ENCODE measurements at regions not wholly inside any gene's neighbourhood (a gene's known extent, or its start where the extent isn't known, plus 50 kb on each side); places are given as distances from the start of the nearest gene placed in this dataset.

DNA sequence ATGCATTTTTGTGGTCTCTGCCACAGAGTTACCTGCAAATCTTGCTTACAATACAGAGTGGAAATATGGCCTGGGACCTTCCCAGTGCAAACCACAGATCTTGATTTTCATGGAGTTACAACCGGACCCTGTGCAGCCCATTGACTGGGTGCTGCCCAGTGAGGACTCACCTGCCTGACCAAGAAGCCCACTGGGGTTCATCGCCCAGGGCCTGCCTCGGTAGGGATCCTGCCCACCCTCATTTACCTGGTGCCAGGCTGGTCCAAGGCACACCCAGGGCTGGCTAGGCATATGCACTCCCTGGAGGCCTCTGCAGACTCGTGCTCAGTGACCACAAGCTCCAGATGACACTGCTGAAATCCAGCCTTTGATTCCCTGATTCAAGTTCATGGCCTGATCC is 572.7 kb downstream of the NPHP4 start:
- no peak for ATAC-seq (replicated peaks in 6 of 8)
- peaks cover 17% of the 10 kb centered on the region in 2 donors for H3K4me1 ChIP-seq (replicated peaks in 1 of 2)
- no peak overlapping the region for H3K27ac ChIP-seq
- in situ Hi-C loops (cut with MboI; ENCODE audit: low pct_unique_long_range_greater_than_20kb in 2 of 9, low sequenced_read_pairs in 9 of 9, unreplicated experiment in 9 of 9): no loop called here
- no peak overlapping the region for H3K4me3 ChIP-seq
- WGBS, 10 experiments: 0 to 75% (median 52%) methylated on average over 1 to 4 of the region's 4 CpGs; no CpG with 5 or more reads in 4 of the 10 experiments

DNA sequence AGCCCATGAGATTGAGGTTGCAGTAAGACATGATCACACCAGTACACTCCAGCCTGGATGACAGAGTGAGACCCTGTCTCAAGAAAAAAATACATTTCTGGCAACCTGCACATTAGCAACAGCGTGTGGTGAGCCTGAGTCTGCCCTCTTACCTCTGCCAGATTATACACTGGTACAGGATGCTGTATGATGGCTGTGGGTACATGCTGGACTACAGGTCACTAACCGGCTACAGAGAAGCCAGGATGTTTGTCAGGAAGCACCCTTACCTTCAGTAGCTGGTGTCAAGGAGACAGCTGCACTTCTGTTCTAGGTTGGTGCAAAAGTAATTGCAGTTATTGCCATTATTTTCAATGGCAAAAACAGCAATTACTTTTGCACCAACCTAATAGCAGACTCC is 575.7 kb downstream of the NPHP4 start:
- no peak overlapping the region for H3K4me3 ChIP-seq
- no peaks in the 10 kb centered on the region for H3K4me1 ChIP-seq (replicated peaks in 1 of 2)
- in situ Hi-C loops (cut with MboI; ENCODE audit: low pct_unique_long_range_greater_than_20kb in 2 of 9, low sequenced_read_pairs in 9 of 9, unreplicated experiment in 9 of 9): no loop called here
- H3K27ac ChIP-seq: no peak overlapping the region
- no peak for ATAC-seq (replicated peaks in 6 of 8)
- WGBS, 10 experiments: 17 to 80% (median 62%) methylated on average over 1 to 2 of the region's 2 CpGs; no CpG with 5 or more reads in 4 of the 10 experiments

GRCh38 chr1:5415606-5416005 is 576.6 kb downstream of the NPHP4 start:
- WGBS, 10 experiments: 10 to 96% (median 72%) methylated on average over 2 to 7 of the region's 7 CpGs; no CpG with 5 or more reads in 1 of the 10 experiments
- in situ Hi-C loops (cut with MboI; ENCODE audit: low pct_unique_long_range_greater_than_20kb in 2 of 9, low sequenced_read_pairs in 9 of 9, unreplicated experiment in 9 of 9): no loop called here
- H3K4me3 ChIP-seq: no peak overlapping the region

GRCh38 chr1:5410652-5411051 is 581.6 kb downstream of the NPHP4 start:
- H3K27ac ChIP-seq: no peak overlapping the region
- no peaks in the 10 kb centered on the region for H3K4me1 ChIP-seq (replicated peaks in 1 of 2)
- WGBS, 10 experiments: 7 to 90% (median 60%) methylated on average over 1 to 4 of the region's 4 CpGs; no CpG with 5 or more reads in 1 of the 10 experiments
- in situ Hi-C loops (cut with MboI; ENCODE audit: low pct_unique_long_range_greater_than_20kb in 2 of 9, low sequenced_read_pairs in 9 of 9, unreplicated experiment in 9 of 9): no loop called here
- no peak for ATAC-seq (replicated peaks in 6 of 8)
- no peak overlapping the region for H3K4me3 ChIP-seq

More at GRCh38 chr1:5415606-5416005, 576.6 kb downstream of the NPHP4 start:
- no peaks in the 10 kb centered on the region for H3K4me1 ChIP-seq (replicated peaks in 1 of 2)
- H3K27ac ChIP-seq: no peak overlapping the region
- ATAC-seq (replicated peaks in 6 of 8): peak in 1 of 8 experiments; percentile 33

DNA sequence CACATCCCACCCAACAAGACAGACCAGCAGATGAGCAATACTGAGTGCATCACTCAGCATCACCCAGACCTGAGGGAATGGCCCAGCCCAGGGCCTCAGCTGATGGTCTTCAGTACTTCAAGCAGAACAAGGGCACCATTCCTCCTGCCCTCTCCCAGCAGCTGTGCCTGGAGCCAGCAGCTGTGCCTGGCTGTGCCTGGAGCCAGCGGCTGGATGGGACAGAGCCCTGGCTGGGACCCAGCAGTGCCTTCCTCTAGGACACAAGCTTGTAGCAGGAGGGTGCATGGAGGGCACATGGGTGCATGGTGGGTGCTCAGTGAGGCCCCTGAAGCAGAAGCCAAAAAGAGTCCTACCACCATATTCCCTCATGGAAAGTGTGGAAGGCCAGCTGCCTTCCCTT is 583.8 kb downstream of the NPHP4 start:
- in situ Hi-C loops (cut with MboI; ENCODE audit: low pct_unique_long_range_greater_than_20kb in 2 of 9, low sequenced_read_pairs in 9 of 9, unreplicated experiment in 9 of 9): no loop called here
- Histone ChIP-seq H3K4me3 (no peak overlapping the region), H3K27ac (no peak overlapping the region), H3K4me1 (replicated peaks in 1 of 2) (no peaks in the 10 kb centered on the region)
- 0 to 88% (median 67%) methylated on average over 1 of the region's 1 CpG; no CpG with 5 or more reads in 7 of the 10 experiments for WGBS, 10 experiments
- no peak for ATAC-seq (replicated peaks in 6 of 8)

DNA sequence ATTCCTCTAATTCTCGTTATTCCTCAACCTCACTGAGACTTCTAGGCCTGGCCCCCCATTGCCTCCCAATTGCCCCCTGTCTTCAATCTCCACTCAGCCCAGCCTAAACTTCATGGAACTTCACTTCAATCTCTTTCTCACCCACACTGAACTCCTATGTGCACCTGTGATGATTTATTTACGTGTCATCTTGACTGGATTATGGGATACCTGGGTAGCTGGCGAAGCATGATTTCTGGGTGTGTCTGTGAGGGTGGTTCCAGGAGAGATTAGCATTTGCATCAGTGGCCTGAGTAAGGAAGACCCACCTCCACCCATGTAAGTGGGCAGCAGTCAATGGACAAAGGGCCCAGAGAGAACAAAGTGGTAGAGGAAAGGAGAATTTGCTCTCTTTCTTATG is 587.0 kb downstream of the NPHP4 start:
- Histone ChIP-seq H3K4me1 (replicated peaks in 1 of 2) (no peaks in the 10 kb centered on the region), H3K4me3 (no peak overlapping the region), H3K27ac (no peak overlapping the region)
- WGBS, 10 experiments: 10 to 93% (median 64%) methylated on average over 1 to 3 of the region's 3 CpGs; no CpG with 5 or more reads in 2 of the 10 experiments
- no peak for ATAC-seq (replicated peaks in 6 of 8)
- in situ Hi-C loops (cut with MboI; ENCODE audit: low pct_unique_long_range_greater_than_20kb in 2 of 9, low sequenced_read_pairs in 9 of 9, unreplicated experiment in 9 of 9): no loop called here

GRCh38 chr1:5404412-5405203 is 587.6 kb downstream of the NPHP4 start:
- in situ Hi-C loops (cut with MboI; ENCODE audit: low pct_unique_long_range_greater_than_20kb in 2 of 9, low sequenced_read_pairs in 9 of 9, unreplicated experiment in 9 of 9): no loop called here
- ATAC-seq (replicated peaks in 6 of 8): no peak
- H3K27ac ChIP-seq: no peak overlapping the region

DNA sequence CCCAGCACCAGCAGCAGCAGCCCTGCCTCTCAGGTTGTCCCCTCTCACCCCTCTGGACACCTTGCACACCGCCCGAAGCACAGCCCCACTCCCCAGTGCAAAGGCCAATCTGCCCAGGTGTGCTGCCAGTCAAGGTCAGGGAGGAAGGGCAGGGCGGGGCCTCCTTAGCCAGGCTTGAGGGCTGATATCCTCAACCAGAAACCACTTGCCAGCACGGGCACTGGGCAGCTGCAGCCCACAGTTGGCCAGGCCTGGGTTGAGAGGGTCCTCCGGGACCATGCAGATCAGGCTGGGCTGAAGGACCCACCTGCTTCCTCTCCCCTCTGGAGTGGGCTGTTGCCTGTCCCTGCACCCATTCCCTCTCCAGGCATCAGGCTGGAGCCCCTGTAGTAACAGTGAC is 588.3 kb downstream of the NPHP4 start:
- no peak for ATAC-seq (replicated peaks in 6 of 8)
- in situ Hi-C loops (cut with MboI; ENCODE audit: low pct_unique_long_range_greater_than_20kb in 2 of 9, low sequenced_read_pairs in 9 of 9, unreplicated experiment in 9 of 9): no loop called here

More at GRCh38 chr1:5404412-5405203, 587.6 kb downstream of the NPHP4 start:
- WGBS, 10 experiments: 75 to 83% methylated on average over 2 of the region's 7 CpGs; no CpG with 5 or more reads in 8 of the 10 experiments
- Histone ChIP-seq H3K4me3 (no peak overlapping the region), H3K4me1 (replicated peaks in 1 of 2) (no peaks in the 10 kb centered on the region)

DNA sequence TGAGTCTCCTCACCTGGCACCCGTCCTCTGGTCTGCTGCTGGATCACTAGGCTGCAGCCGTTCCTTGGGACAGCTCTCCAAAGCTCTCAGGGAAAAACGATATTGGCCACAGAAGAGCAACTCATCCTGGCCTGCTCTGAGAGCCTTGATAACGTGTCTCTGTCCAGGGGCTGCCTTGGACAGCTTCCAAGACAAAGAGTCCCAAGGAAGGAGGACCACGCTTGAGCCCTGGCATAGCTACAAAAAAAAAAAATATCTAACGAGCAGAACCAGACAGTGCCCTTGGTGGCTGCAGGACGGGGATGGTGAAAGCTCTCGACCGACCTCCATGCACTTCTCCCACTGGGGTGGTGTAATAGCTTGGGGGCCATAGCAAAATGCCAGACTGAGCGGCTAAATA is 589.6 kb downstream of the NPHP4 start:
- WGBS, 10 experiments: 20 to 89% (median 55%) methylated on average over 1 to 10 of the region's 10 CpGs; no CpG with 5 or more reads in 1 of the 10 experiments
- no peak overlapping the region for H3K4me3 ChIP-seq
- H3K27ac ChIP-seq: no peak overlapping the region
- H3K4me1 ChIP-seq (replicated peaks in 1 of 2): peaks cover under 1 to 2% of the 10 kb centered on the region in 2 donors
- no peak for ATAC-seq (replicated peaks in 6 of 8)
- in situ Hi-C loops (cut with MboI; ENCODE audit: low pct_unique_long_range_greater_than_20kb in 2 of 9, low sequenced_read_pairs in 9 of 9, unreplicated experiment in 9 of 9): no loop called here

More for the DNA sequence above, 588.3 kb downstream of the NPHP4 start:
- WGBS, 10 experiments: 50 to 67% (median 60%) methylated on average over 1 to 3 of the region's 5 CpGs; no CpG with 5 or more reads in 6 of the 10 experiments
- no peak overlapping the region for H3K27ac ChIP-seq
- H3K4me1 ChIP-seq (replicated peaks in 1 of 2): no peaks in the 10 kb centered on the region
- H3K4me3 ChIP-seq: no peak overlapping the region

- Histone ChIP-seq H3K4me3 (no peak overlapping the region), H3K27ac (no peak overlapping the region), H3K4me1 (replicated peaks in 1 of 2) (peaks cover 10 to 14% of the 10 kb centered on the region in 2 donors)
- WGBS, 10 experiments: 0 to 83% (median 44%) methylated on average over 1 of the region's 1 CpG; no CpG with 5 or more reads in 2 of the 10 experiments
- ATAC-seq (replicated peaks in 6 of 8): no peak
- in situ Hi-C loops (cut with MboI; ENCODE audit: low pct_unique_long_range_greater_than_20kb in 2 of 9, low sequenced_read_pairs in 9 of 9, unreplicated experiment in 9 of 9): no loop called here
Measured at GRCh38 chr1:5399771-5400170, 592.5 kb downstream of the NPHP4 start.

DNA sequence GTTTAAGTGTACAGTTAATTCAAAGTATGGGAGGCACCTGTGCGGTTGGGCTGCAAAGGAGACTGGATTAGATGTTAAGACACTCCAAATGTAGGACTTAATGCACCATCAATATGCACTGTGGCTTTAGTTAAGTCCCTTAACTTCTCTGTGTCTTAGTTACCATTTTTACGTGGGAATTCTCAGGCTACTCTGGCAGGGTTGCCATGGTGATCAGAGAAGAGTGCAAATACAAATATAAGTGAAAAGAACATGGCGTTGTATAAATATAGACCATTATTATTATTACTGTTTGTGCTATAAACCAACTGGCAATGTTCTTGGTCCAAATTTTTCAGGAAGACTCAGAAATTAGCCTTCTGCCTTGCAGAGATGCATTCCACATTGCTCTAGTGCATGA is 595.6 kb downstream of the NPHP4 start:
- peaks cover 13 to 14% of the 10 kb centered on the region in 2 donors for H3K4me1 ChIP-seq (replicated peaks in 1 of 2)
- ATAC-seq (replicated peaks in 6 of 8): no peak
- H3K27ac ChIP-seq: no peak overlapping the region
- no peak overlapping the region for H3K4me3 ChIP-seq
- in situ Hi-C loops (cut with MboI; ENCODE audit: low pct_unique_long_range_greater_than_20kb in 2 of 9, low sequenced_read_pairs in 9 of 9, unreplicated experiment in 9 of 9): no loop called here
- 0 to 80% (median 67%) methylated on average over 1 to 3 of the region's 3 CpGs; no CpG with 5 or more reads in 2 of the 10 experiments for WGBS, 10 experiments

- Histone ChIP-seq H3K4me1 (replicated peaks in 1 of 2) (peaks cover 13 to 14% of the 10 kb centered on the region in 2 donors), H3K27ac (no peak overlapping the region), H3K4me3 (no peak overlapping the region)
- ATAC-seq (replicated peaks in 6 of 8): no peak
- in situ Hi-C loops (cut with MboI; ENCODE audit: low pct_unique_long_range_greater_than_20kb in 2 of 9, low sequenced_read_pairs in 9 of 9, unreplicated experiment in 9 of 9): no loop called here
- 0 to 76% (median 0%) methylated on average over 1 to 6 of the region's 6 CpGs; no CpG with 5 or more reads in 3 of the 10 experiments for WGBS, 10 experiments
Measured at GRCh38 chr1:5394111-5394510, 598.1 kb downstream of the NPHP4 start.

- H3K4me1 ChIP-seq (replicated peaks in 1 of 2): peaks cover 13 to 14% of the 10 kb centered on the region in 2 donors
- WGBS, 10 experiments: 0 to 64% (median 52%) methylated on average over 1 to 7 of the region's 7 CpGs; no CpG with 5 or more reads in 4 of the 10 experiments
- ATAC-seq (replicated peaks in 6 of 8): no peak
- no peak overlapping the region for H3K27ac ChIP-seq
- no peak overlapping the region for H3K4me3 ChIP-seq
- in situ Hi-C loops (cut with MboI; ENCODE audit: low pct_unique_long_range_greater_than_20kb in 2 of 9, low sequenced_read_pairs in 9 of 9, unreplicated experiment in 9 of 9): no loop called here
Measured at GRCh38 chr1:5393603-5394002, 598.6 kb downstream of the NPHP4 start.
